Fibroblast of the aortic adventitia (primary cell): ENCODE measurements at regions not wholly inside any gene's neighbourhood (a gene's known extent, or its start where the extent isn't known, plus 50 kb on each side); places are given as distances from the start of the nearest gene placed in this dataset.

Experiments used
- DNase-seq: peaks from one replicate; pipeline ENCODE4 v3.0.0-alpha.2; 2010; ENCODE audit warnings: low read depth
- H3K4me3 ChIP-seq: 2 replicates; pipeline ENCODE4 v1.5.1; 2011; ENCODE audit warnings: low read depth, mild to moderate bottlenecking, control low read depth, low read length, moderate library complexity
- CTCF ChIP-seq: IDR thresholded peaks from 2 replicates; pipeline ENCODE4 v1.5.1; 2011; ENCODE audit warnings: mild to moderate bottlenecking, low read length, control low read depth, inconsistent platforms; ENCODE audit not compliant: insufficient read depth

DNA sequence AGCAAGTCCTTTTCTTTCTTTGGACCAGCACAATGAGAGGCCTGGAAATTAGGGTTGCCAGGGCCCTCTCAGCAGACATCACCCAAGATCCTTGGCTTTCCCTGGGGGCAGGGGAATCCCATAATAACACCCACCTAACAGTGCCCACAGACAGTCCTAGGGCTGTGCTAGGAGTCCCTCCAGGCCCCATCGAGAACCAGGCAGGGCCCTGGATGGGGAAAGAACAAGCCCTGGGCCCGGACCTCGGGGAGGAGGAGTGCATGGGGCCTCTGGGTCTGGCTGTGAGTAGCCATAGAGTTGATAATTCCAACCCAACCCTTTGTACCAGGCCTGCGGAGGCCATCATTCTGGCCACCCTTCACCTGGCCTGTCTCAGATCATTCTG, 201.2 kb upstream of the ZMIZ1 start:
- H3K4me3 ChIP-seq, result no peak overlapping the region
- DNase-seq, result no peak
- TF ChIP-seq CTCF, result no peak

DNA sequence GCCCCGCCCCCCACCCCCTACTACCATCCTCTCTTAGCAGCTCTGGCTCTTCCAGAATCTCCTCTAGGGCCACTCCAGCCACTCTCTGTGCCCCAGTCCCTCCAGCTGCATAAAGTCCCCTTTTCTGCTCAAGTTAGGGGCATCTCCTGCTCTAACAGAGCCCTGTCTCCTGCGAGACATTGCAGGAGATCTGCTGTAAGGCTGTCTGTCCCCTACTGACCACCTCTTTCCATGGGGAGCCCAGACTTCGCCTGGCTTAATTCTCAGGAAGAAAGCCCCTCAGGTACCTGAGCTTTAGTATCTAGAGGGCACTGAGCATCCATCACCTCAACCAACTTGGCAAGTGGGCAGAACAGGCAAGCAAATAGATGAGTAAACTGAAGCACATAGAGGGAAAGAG, 200.7 kb upstream of the ZMIZ1 start:
- no peak overlapping the region for H3K4me3 ChIP-seq
- TF ChIP-seq CTCF, result no peak
- no peak for DNase-seq

GRCh38 chr10:78868456-78868855, 200.3 kb upstream of the ZMIZ1 start:
- DNase-seq, result no peak
- no peak for TF ChIP-seq CTCF
- no peak overlapping the region for H3K4me3 ChIP-seq

GRCh38 chr10:78868861-78869260, 199.9 kb upstream of the ZMIZ1 start:
- H3K4me3 ChIP-seq, result no peak overlapping the region
- no peak for DNase-seq
- TF ChIP-seq CTCF, result no peak

GRCh38 chr10:78869508-78870454, 199.0 kb upstream of the ZMIZ1 start:
- no peak for TF ChIP-seq CTCF
- no peak overlapping the region for H3K4me3 ChIP-seq
- DNase-seq, result no peak

- DNase-seq, result no peak
- TF ChIP-seq CTCF, result no peak
- no peak overlapping the region for H3K4me3 ChIP-seq
Measured at GRCh38 chr10:78870458-78870857, 198.3 kb upstream of the ZMIZ1 start.
